ENCODE measurements at regions not wholly inside any gene's neighbourhood (a gene's known extent, or its start where the extent isn't known, plus 50 kb on each side); places are given as distances from the start of the nearest gene placed in this dataset.

DNA sequence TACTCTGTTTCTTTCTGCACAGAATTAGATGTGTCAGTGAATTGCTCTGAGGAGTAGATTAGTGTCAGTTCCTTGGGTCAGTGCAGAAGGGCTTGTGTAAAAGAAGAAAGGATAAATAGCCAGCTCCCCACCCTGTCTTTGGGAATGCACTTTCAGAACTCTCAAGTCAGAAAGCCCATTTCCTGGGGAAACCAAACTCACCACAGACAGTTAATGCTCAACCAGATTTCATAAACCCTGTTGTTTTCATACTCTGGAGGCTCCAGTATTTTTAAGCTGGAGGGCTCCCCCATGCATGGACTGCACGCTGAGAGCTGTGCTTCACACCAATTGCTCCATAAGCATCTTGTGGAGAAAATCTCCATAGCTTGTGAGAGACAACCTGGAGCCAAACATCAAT lies 449.7 kb downstream of the CDH26 start:
- TF ChIP-seq CTCF (IDR thresholded peaks at IDR 0.05; ENCODE audit: borderline replicate concordance, extremely low read depth, insufficient read depth): no peak
- Histone ChIP-seq H3K9me3 (ENCODE audit: control insufficient read depth in 2 of 3, insufficient read depth in 1 of 3, low read length in 3 of 3) (no peaks in the 10 kb centered on the region), H3K36me3 (ENCODE audit: control insufficient read depth in 2 of 3, insufficient read depth in 3 of 3, low read length in 3 of 3) (no peaks in the 10 kb centered on the region), H3K4me1 (ENCODE audit: control insufficient read depth in 2 of 3, insufficient read depth in 2 of 3, low read depth in 1 of 3, low read length in 3 of 3) (no peaks in the 10 kb centered on the region), H3K27me3 (ENCODE audit: control insufficient read depth, insufficient read depth, low read length) (no peaks in the 10 kb centered on the region), H3K27ac (ENCODE audit: low read depth in 2 of 2, low read length in 2 of 2) (no peak overlapping the region), H3K9ac (ENCODE audit: low read length in 3 of 3) (no peak overlapping the region), H3K4me3 (ENCODE audit: low read length in 3 of 3) (no peak overlapping the region)
- intact Hi-C loops (cut with DNase I): no loop called here
- DNase-seq (no peak), FAIRE-seq (no peak)

DNA sequence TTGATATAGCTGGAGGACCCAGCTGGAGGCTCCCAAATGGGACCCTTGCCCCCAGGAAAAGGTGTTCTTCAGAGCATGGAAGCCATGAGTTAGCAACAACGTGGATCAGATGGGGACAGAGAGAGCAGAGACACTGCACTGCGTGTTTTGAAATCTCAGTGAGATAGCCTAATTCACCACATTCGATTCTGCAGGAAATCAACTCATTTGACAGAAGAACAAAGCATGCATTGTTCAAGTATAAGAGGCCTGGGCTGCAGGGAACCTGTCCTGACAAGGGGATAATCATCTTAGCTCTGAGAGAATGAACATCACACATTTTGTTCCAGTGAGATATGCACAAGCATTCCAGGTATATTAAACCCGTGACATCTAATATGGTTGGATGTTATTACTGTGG lies 450.2 kb downstream of the CDH26 start:
- Histone ChIP-seq H3K4me3 (ENCODE audit: low read length in 3 of 3) (no peak overlapping the region), H3K4me1 (ENCODE audit: control insufficient read depth in 2 of 3, insufficient read depth in 2 of 3, low read depth in 1 of 3, low read length in 3 of 3) (no peaks in the 10 kb centered on the region), H3K9ac (ENCODE audit: low read length in 3 of 3) (no peak overlapping the region), H3K36me3 (ENCODE audit: control insufficient read depth in 2 of 3, insufficient read depth in 3 of 3, low read length in 3 of 3) (no peaks in the 10 kb centered on the region), H3K9me3 (ENCODE audit: control insufficient read depth in 2 of 3, insufficient read depth in 1 of 3, low read length in 3 of 3) (no peaks in the 10 kb centered on the region), H3K27me3 (ENCODE audit: control insufficient read depth, insufficient read depth, low read length) (no peaks in the 10 kb centered on the region), H3K27ac (ENCODE audit: low read depth in 2 of 2, low read length in 2 of 2) (no peak overlapping the region)
- intact Hi-C loops (cut with DNase I): no loop called here
- FAIRE-seq (no peak), DNase-seq (no peak)
- no peak for TF ChIP-seq CTCF (IDR thresholded peaks at IDR 0.05; ENCODE audit: borderline replicate concordance, extremely low read depth, insufficient read depth)

DNA sequence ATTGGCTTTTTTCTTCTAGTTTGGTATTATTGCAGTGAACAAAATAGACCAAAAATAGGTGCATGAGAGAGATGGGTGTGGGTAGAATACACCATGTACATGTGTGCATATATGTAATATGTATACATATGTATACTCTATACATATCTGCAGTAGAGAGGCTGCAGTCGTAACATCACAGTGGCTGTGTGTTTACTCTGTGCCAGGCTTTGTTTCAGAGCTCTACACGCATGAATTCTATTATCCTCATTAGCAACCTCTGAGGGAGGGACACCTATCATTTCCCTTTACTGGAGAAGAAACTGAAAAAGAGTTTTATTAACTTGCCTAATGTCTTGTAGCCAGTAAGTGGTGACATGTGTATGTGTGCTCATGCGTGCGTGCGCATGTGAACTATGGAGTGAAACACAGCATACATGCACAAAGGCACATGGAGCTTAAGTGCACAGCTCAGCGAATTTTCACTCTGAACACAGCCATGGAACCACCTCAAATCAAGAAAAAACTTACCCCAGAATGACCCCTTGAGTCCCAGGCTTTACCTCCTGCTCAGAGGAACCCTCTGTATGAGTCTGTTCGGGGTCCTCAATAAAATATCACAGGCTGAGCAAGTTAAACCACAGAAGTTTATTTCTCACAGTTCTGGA lies 452.5 kb downstream of the CDH26 start:
- no peak for FAIRE-seq
- intact Hi-C loops (cut with DNase I): no loop called here

More for the DNA sequence above, 452.5 kb downstream of the CDH26 start:
- Histone ChIP-seq H3K4me1 (ENCODE audit: control insufficient read depth in 2 of 3, insufficient read depth in 2 of 3, low read depth in 1 of 3, low read length in 3 of 3) (no peaks in the 10 kb centered on the region), H3K9ac (ENCODE audit: low read length in 3 of 3) (no peak overlapping the region), H3K27me3 (ENCODE audit: control insufficient read depth, insufficient read depth, low read length) (no peaks in the 10 kb centered on the region), H3K4me3 (ENCODE audit: low read length in 3 of 3) (no peak overlapping the region), H3K9me3 (ENCODE audit: control insufficient read depth in 2 of 3, insufficient read depth in 1 of 3, low read length in 3 of 3) (no peaks in the 10 kb centered on the region), H3K27ac (ENCODE audit: low read depth in 2 of 2, low read length in 2 of 2) (no peak overlapping the region), H3K36me3 (ENCODE audit: control insufficient read depth in 2 of 3, insufficient read depth in 3 of 3, low read length in 3 of 3) (no peaks in the 10 kb centered on the region)
- TF ChIP-seq CTCF (IDR thresholded peaks at IDR 0.05; ENCODE audit: borderline replicate concordance, extremely low read depth, insufficient read depth): no peak
- no peak for DNase-seq

Measured in kidney (tissue), 13 donors.